Common myeloid progenitor, CD34-positive (primary cell): ENCODE measurements at regions not wholly inside any gene's neighbourhood (a gene's known extent, or its start where the extent isn't known, plus 50 kb on each side); places are given as distances from the start of the nearest gene placed in this dataset.
"Not testable (repeated sequence)": the region's sequence is repeated elsewhere in the genome, so short reads cannot be mapped to it uniquely, and the experiment has no call there.

Experiments
- CTCF ChIA-PET: fragments of 350-600 bp; sonication (Branson Sonifier 250); formaldehyde crosslinking; loops from one replicate; lab custom pipeline; 2021; ENCODE audit warnings: antibody characterized with exemption; lab: Charles Lee
- POLR2A ChIA-PET: fragments of 350-600 bp; sonication (Branson Sonifier 250); formaldehyde crosslinking; loops from one replicate; lab custom pipeline; 2021; ENCODE audit warnings: antibody characterized with exemption; lab: Charles Lee
- DNase-seq, 3 donors: peaks; one replicate each; pipeline versions ENCODE4 v3.0.0 to v3.0.0-alpha.2; 2013
- H3K27ac ChIP-seq, 2 experiments: 1 replicate in 1 of 2; 2 replicates in 1 of 2; pipeline ENCODE4 v1.7.0; 2013; ENCODE audit warnings: inconsistent platforms in 2 of 2, low read length in 2 of 2, mild to moderate bottlenecking in 2 of 2, low read depth in 1 of 2, moderate library complexity in 1 of 2; ENCODE audit not compliant: severe bottlenecking in 2 of 2, insufficient read depth in 1 of 2, poor library complexity in 1 of 2
- H3K27me3 ChIP-seq, 5 experiments: replicated peaks in 2 of 5; 1 replicate in 3 of 5; 2 replicates in 2 of 5; pipeline versions ENCODE4 v1.6.1 to v1.7.0; 2013; ENCODE audit warnings: low read length in 4 of 5, mild to moderate bottlenecking in 2 of 5, moderate library complexity in 2 of 5, inconsistent platforms in 1 of 5; ENCODE audit not compliant: insufficient read depth in 5 of 5, control insufficient read depth in 4 of 5
- H3K36me3 ChIP-seq, 4 experiments: 1 replicate in 2 of 4; 2 replicates in 2 of 4; pipeline versions ENCODE4 v1.6.1 to v1.7.0; 2013; ENCODE audit warnings: low read length in 3 of 4, control low read depth in 1 of 4, mild to moderate bottlenecking in 1 of 4; ENCODE audit not compliant: control insufficient read depth in 4 of 4, insufficient read depth in 4 of 4
- H3K4me1 ChIP-seq, 4 experiments: 1 replicate in 3 of 4; 2 replicates in 1 of 4; pipeline versions ENCODE4 v1.6.1 to v1.7.1; 2013; ENCODE audit warnings: low read length in 3 of 4, mild to moderate bottlenecking in 3 of 4, control low read depth in 1 of 4, inconsistent platforms in 1 of 4, moderate library complexity in 1 of 4; ENCODE audit not compliant: control insufficient read depth in 4 of 4, insufficient read depth in 4 of 4; ENCODE audit errors: control extremely low read depth in 1 of 4
- H3K4me3 ChIP-seq, 7 experiments: 1 replicate in 4 of 7; 2 replicates in 3 of 7; pipeline versions ENCODE4 v1.5.1 to v1.7.0; 2013; ENCODE audit warnings: mild to moderate bottlenecking in 7 of 7, low read length in 6 of 7, moderate library complexity in 6 of 7, inconsistent platforms in 2 of 7, low read depth in 2 of 7, control low read depth in 1 of 7; ENCODE audit not compliant: insufficient read depth in 4 of 7, control insufficient read depth in 1 of 7; ENCODE audit errors: extremely low read depth in 1 of 7
- H3K9me3 ChIP-seq, 5 experiments: 1 replicate in 4 of 5; 2 replicates in 1 of 5; pipeline versions ENCODE4 v1.6.1 to v1.7.1; 2013; ENCODE audit warnings: low read length in 4 of 5, mild to moderate bottlenecking in 2 of 5, inconsistent platforms in 1 of 5, low read depth in 1 of 5, moderate library complexity in 1 of 5; ENCODE audit not compliant: control insufficient read depth in 4 of 5, insufficient read depth in 2 of 5; ENCODE audit errors: control extremely low read depth in 1 of 5
- WGBS: methylation state at CpG from one replicate; pipeline ENCODE4 v1.1.5; 2013; ENCODE audit not compliant: insufficient coverage; 5-methylcytosine and 5-hydroxymethylcytosine counted together

GRCh38 chr14:70255071-70256057 is 66.6 kb upstream of the SLC8A3 start:
- H3K36me3 ChIP-seq, H3K27me3 ChIP-seq, H3K4me1 ChIP-seq, H3K27ac ChIP-seq, H3K9me3 ChIP-seq: not testable (repeated sequence)
- POLR2A ChIA-PET: interaction anchor here (1.2 kb wide), 1 partner anchor 69 kb away, joined by 11 read pairs; no protein-coding TSS in a partner anchor
- H3K4me3 ChIP-seq: peak overlapping the region in 6 of 7 experiments; percentile 30 to 72 (median 48)
- 47% methylated on average over 26 of the region's 36 CpGs for WGBS
- DNase-seq: peak; percentile 38 to 78 (median 69)
- CTCF ChIA-PET: interaction anchor here (0.7 to 1.7 kb wide), 9 partner anchors 12 to 209 kb away, joined by 3 to 7 read pairs (median 3); no protein-coding TSS in a partner anchor

DNA sequence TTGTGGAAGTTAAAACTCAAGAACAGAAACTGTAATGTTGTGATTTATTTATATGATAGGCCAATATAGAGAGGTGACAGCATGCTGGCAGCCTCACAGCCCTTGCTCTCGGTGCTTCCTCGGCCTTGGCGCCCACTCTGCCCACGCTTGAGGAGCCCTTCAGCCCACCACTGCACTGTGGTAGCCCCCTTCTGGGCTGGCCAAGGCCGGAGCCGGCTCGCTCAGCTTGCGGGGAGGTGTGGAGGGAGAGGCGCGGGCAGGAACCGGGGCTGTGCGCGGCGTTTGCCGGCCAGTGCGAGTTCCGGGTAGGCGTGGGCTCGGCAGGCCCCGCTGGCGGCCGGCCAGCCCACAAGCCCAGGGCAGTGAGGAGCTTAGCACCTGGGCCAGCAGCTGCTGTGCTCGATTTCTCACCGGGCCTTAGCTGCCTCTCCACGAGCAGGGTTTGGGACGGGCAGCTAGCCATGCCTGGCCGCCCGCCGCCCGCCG is 65.8 kb upstream of the SLC8A3 start:
- CTCF ChIA-PET: interaction anchor here (1.1 kb wide), 2 partner anchors 68 to 72 kb away, joined by 5 read pairs; no protein-coding TSS in a partner anchor
- Histone ChIP-seq H3K4me3 (peak overlapping the region; percentile 13 to 78 (median 60)), H3K27ac (no peak overlapping the region)

GRCh38 chr14:70253547-70253946 is 64.8 kb upstream of the SLC8A3 start:
- DNase-seq, H3K4me1 ChIP-seq, H3K36me3 ChIP-seq, POLR2A ChIA-PET, H3K27ac ChIP-seq, H3K9me3 ChIP-seq, H3K4me3 ChIP-seq, CTCF ChIA-PET, H3K27me3 ChIP-seq: not testable (repeated sequence)
- no CpG with 5 or more reads among the region's 4 CpGs for WGBS

More for the DNA sequence above, 65.8 kb upstream of the SLC8A3 start:
- peaks cover 0 to 3% (median 0%) of the 10 kb centered on the region in 5 experiments for H3K27me3 ChIP-seq
- 1% methylated on average over 22 of the region's 31 CpGs for WGBS
- DNase-seq: peak; percentile 47 to 78 (median 65)
- H3K9me3 ChIP-seq: no peaks in the 10 kb centered on the region
- peaks cover 0 to 8% (median 3%) of the 10 kb centered on the region in 4 experiments for H3K4me1 ChIP-seq
- POLR2A ChIA-PET: interaction anchor here (1.2 kb wide), 1 partner anchor 68 kb away, joined by 11 read pairs; no protein-coding TSS in a partner anchor
- H3K36me3 ChIP-seq: no peaks in the 10 kb centered on the region

GRCh38 chr14:70245026-70245425 is 56.3 kb upstream of the SLC8A3 start:
- ChIA-PET CTCF (interaction anchor here (1.0 kb wide), 1 partner anchor 27 kb away, joined by 3 read pairs; no protein-coding TSS in a partner anchor), POLR2A (no interaction called here)
- Histone ChIP-seq H3K4me3 (no peak overlapping the region), H3K9me3 (peaks cover 0 to 3% (median 0%) of the 10 kb centered on the region in 5 experiments), H3K36me3 (no peaks in the 10 kb centered on the region), H3K27ac (no peak overlapping the region), H3K27me3 (no peaks in the 10 kb centered on the region), H3K4me1 (peaks cover 0 to 1% (median 0%) of the 10 kb centered on the region in 4 experiments)
- no CpG with 5 or more reads among the region's 2 CpGs for WGBS
- no peak for DNase-seq

GRCh38 chr14:70239802-70240201 is 51.1 kb upstream of the SLC8A3 start:
- no peaks in the 10 kb centered on the region for H3K27me3 ChIP-seq
- peaks cover 0 to 3% (median 2%) of the 10 kb centered on the region in 5 experiments for H3K9me3 ChIP-seq
- no CpG with 5 or more reads among the region's 3 CpGs for WGBS
- H3K27ac ChIP-seq: no peak overlapping the region
- DNase-seq: no peak
- POLR2A ChIA-PET: no interaction called here
- H3K4me1 ChIP-seq: no peaks in the 10 kb centered on the region
- CTCF ChIA-PET: no interaction called here
- H3K36me3 ChIP-seq: no peaks in the 10 kb centered on the region
- no peak overlapping the region for H3K4me3 ChIP-seq

- H3K27me3 ChIP-seq, CTCF ChIA-PET, H3K27ac ChIP-seq, H3K4me3 ChIP-seq, POLR2A ChIA-PET, DNase-seq, H3K36me3 ChIP-seq, H3K9me3 ChIP-seq, H3K4me1 ChIP-seq: not testable (repeated sequence)
- no CpG with 5 or more reads among the region's 1 CpG for WGBS
Observed at GRCh38 chr14:70238635-70239034, 49.9 kb upstream of the SLC8A3 start.
